ENCODE measurements at regions not wholly inside any gene's neighbourhood (a gene's known extent, or its start where the extent isn't known, plus 50 kb on each side); places are given as distances from the start of the nearest gene placed in this dataset.

DNA sequence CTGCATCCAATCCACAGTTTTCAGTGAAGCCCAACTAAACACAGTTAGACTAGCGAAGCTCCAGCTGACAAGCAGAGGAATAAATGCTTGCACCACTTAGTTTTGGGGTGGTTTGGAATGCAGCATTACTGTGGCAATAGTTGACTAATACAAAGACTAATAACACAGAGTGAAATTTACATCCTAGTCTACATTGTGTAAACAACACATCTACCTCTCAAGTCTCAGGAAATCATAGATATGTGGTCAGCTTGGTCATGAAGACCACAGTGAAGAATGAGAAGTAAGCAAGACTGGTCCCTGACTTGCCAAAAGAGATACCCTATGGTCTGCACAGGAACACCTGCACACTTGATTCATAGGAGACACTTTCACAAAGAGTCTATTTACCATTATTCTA lies 155.1 kb upstream of the TANK start:
- no peaks in the 10 kb centered on the region for H3K36me3 ChIP-seq
- intact Hi-C loops (cut with DNase I; ENCODE audit: low total_unique reads): no loop called here
- H3K4me1 ChIP-seq: no peaks in the 10 kb centered on the region
- H3K4me3 ChIP-seq: no peak overlapping the region
- no peaks in the 10 kb centered on the region for H3K27me3 ChIP-seq (replicated peaks in 1 of 7)
- TF ChIP-seq POLR2A (IDR thresholded peaks at IDR 0.05) (no peak), POLR2AphosphoS5 (IDR thresholded peaks at IDR 0.05) (no peak)
- TF ChIP-seq, protein P1, sequence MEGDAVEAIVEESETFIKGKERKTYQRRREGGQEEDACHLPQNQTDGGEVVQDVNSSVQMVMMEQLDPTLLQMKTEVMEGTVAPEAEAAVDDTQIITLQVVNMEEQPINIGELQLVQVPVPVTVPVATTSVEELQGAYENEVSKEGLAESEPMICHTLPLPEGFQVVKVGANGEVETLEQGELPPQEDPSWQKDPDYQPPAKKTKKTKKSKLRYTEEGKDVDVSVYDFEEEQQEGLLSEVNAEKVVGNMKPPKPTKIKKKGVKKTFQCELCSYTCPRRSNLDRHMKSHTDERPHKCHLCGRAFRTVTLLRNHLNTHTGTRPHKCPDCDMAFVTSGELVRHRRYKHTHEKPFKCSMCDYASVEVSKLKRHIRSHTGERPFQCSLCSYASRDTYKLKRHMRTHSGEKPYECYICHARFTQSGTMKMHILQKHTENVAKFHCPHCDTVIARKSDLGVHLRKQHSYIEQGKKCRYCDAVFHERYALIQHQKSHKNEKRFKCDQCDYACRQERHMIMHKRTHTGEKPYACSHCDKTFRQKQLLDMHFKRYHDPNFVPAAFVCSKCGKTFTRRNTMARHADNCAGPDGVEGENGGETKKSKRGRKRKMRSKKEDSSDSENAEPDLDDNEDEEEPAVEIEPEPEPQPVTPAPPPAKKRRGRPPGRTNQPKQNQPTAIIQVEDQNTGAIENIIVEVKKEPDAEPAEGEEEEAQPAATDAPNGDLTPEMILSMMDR (IDR thresholded peaks at IDR 0.05 in 8 of 11, conservative IDR thresholded peaks at IDR 0.05 in 3 of 11): no peak
- no peak overlapping the region for H3K27ac ChIP-seq
- H3K9me3 ChIP-seq: peaks cover 0 to 4% (median 0%) of the 10 kb centered on the region in 8 donors
- DNase-seq: no peak
- WGBS, 5 donors: 0 to 83% (median 4%) methylated on average over 1 of the region's 1 CpG

DNA sequence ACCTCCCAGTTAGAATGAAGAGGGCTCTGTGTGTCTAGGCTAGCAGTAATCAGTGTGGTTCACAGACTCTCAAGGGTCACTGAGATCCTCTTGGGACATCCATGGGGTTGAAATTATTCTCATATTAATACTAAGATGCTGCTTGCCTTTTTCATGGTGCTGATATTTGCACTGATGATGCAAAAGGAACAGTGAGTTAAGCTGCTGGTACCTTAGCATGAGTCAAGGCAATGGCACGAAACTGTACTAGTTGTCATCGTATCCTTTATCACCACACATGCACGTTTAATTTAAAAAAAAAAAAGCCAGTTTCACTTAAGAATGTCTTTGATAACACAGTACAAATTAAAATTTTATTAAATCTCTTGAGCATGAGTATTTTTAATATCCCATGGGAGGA lies 151.9 kb upstream of the TANK start:
- 87 to 95% (median 90%) methylated on average over 3 of the region's 3 CpGs for WGBS, 5 donors
- DNase-seq: no peak

DNA sequence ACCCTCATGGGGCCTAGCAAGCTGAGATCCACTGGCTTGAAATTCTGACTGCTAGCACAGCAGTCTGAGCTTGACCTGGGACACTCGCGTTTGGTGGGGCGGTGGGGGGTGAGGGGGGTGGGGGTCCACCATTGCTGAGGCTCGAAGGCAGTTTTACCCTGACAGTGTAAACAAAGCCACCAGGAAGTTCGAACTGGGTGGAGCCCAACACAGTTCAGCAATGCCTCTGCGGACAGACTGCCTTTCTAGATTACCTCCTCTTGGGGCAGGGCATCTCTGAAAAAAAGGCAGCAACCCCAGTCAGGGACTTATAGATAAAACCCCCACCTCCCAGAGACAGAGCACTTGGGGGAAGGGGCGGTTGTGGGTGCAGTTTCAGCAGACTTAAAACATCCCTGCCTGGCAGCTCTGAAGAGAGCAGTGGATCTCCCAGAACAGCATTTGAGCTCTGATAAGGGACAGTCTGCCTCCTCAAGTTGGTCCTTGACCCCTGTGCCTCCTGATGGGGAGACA lies 149.7 kb upstream of the TANK start:
- TF ChIP-seq POLR2A (IDR thresholded peaks at IDR 0.05): no peak
- TF ChIP-seq POLR2AphosphoS5 (IDR thresholded peaks at IDR 0.05): no peak
- TF ChIP-seq, protein P1 (IDR thresholded peaks at IDR 0.05 in 8 of 11, conservative IDR thresholded peaks at IDR 0.05 in 3 of 11): no peak
- H3K36me3 ChIP-seq: no peaks in the 10 kb centered on the region
- no peak overlapping the region for H3K4me3 ChIP-seq
- H3K27me3 ChIP-seq (replicated peaks in 1 of 7): peaks cover 0 to 5% (median 0%) of the 10 kb centered on the region in 7 donors
- no peak for DNase-seq
- peaks cover 0 to 12% (median 8%) of the 10 kb centered on the region in 8 donors for H3K9me3 ChIP-seq
- no peaks in the 10 kb centered on the region for H3K4me1 ChIP-seq
- intact Hi-C loops (cut with DNase I; ENCODE audit: low total_unique reads): no loop called here
- WGBS, 5 donors: 74 to 86% (median 82%) methylated on average over 7 of the region's 7 CpGs
- no peak overlapping the region for H3K27ac ChIP-seq

More for the DNA sequence above, 151.9 kb upstream of the TANK start:
- H3K27me3 ChIP-seq (replicated peaks in 1 of 7): peaks cover 0 to 5% (median 0%) of the 10 kb centered on the region in 7 donors
- no peak overlapping the region for H3K27ac ChIP-seq
- H3K36me3 ChIP-seq: no peaks in the 10 kb centered on the region
- intact Hi-C loops (cut with DNase I; ENCODE audit: low total_unique reads): no loop called here
- TF ChIP-seq, protein P1 (IDR thresholded peaks at IDR 0.05 in 8 of 11, conservative IDR thresholded peaks at IDR 0.05 in 3 of 11): no peak
- TF ChIP-seq POLR2A (IDR thresholded peaks at IDR 0.05) (no peak), POLR2AphosphoS5 (IDR thresholded peaks at IDR 0.05) (no peak)
- peaks cover 0 to 4% (median 0%) of the 10 kb centered on the region in 8 donors for H3K9me3 ChIP-seq
- no peak overlapping the region for H3K4me3 ChIP-seq
- no peaks in the 10 kb centered on the region for H3K4me1 ChIP-seq

DNA sequence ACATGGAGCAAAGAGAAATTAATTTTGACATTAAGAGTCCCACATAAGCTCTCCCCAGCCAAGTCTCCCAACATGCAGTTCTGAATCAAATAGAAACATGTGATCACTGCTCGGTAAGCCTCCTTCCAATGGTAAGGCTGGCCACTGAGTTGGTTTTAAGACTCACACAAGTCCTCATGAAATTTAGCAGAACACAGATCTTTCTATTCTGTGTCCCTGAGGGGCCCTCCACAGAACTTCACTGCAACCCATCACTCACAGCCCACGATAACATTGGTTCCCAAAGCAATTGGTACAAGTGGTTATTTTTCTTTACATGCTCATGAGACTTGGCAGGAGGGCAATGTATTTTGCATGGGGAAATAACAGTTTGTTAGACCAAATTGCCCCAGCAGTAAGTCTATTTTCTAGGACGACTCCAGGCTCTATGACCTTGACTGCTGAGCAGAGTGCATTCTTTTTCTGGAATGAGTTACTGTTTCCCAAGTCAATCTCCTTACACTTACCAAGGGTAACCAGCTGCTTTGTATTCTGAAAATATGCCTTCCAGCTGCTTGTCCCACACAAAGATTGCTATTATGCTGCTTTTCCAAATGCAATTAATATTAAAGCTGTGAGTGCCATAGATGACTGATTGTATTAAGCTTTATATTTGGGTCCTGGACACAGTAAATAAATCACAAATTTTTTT lies 142.3 kb upstream of the TANK start:
- Histone ChIP-seq H3K4me3 (no peak overlapping the region), H3K27me3 (replicated peaks in 1 of 7) (no peaks in the 10 kb centered on the region), H3K9me3 (peaks cover 0 to 15% (median 8%) of the 10 kb centered on the region in 8 donors), H3K4me1 (peaks cover 0 to 2% (median 0%) of the 10 kb centered on the region in 6 donors), H3K27ac (no peak overlapping the region), H3K36me3 (no peaks in the 10 kb centered on the region)
- WGBS, 5 donors: 67 to 76% (median 71%) methylated on average over 3 of the region's 3 CpGs
- TF ChIP-seq POLR2AphosphoS5 (IDR thresholded peaks at IDR 0.05) (no peak), POLR2A (IDR thresholded peaks at IDR 0.05) (no peak)
- TF ChIP-seq, protein P1 (IDR thresholded peaks at IDR 0.05 in 8 of 11, conservative IDR thresholded peaks at IDR 0.05 in 3 of 11): no peak
- intact Hi-C loops (cut with DNase I; ENCODE audit: low total_unique reads): no loop called here
- DNase-seq: no peak
